Globus pallidus (tissue), 1 donor: ENCODE measurements at regions not wholly inside any gene's neighbourhood (a gene's known extent, or its start where the extent isn't known, plus 50 kb on each side); places are given as distances from the start of the nearest gene placed in this dataset.
"Not testable (repeated sequence)": the region's sequence is repeated elsewhere in the genome, so short reads cannot be mapped to it uniquely, and the experiment has no call there.

ENCODE experiments used
- DNase-seq: peaks from one replicate; pipeline ENCODE4 v3.0.0-alpha.2; 2015; ENCODE audit warnings: low spot score

GRCh38 chr2:195356920-195357440, 300.0 kb upstream of the SLC39A10 start:
- no peak for DNase-seq

DNA sequence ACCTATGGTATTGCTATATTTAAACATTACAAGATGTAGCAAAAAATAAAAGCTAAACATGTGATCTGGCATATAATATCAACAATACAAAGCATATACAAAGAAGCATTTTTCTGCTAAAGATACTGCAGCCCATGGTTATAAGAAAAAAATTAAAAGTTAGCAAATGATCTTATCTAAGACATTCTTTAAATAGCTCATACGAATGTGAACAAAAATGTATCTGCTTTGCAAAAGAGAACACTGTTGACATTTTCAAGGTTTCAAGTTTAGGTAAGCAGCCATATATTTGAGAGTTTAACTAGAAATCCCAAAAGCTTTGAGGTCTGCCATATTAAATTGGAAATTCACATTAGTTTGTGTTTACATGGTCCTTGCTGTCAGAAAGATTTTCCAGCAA, 301.0 kb upstream of the SLC39A10 start:
- no peak for DNase-seq

DNA sequence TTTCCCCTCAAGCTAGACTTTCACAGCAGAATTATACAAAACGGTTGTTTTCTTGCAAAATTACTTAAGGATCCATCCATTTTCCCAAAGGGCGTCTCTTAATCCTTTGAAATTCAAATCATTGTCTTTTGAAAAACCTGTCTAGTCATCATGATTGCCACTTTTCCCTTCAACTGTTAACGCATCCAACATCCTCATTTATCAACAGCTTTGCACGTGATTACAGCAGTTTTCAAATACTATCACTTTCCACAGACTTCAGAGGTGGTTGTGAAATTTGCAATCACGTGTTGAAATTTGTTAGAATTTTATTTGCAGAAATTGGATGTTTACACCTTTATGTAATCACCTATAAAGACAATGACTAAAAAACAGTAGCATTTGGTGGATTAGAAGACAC, 304.4 kb upstream of the SLC39A10 start:
- DNase-seq, result no peak

- no peak for DNase-seq
Observed at GRCh38 chr2:195343942-195344530, 313.0 kb upstream of the SLC39A10 start.

DNA sequence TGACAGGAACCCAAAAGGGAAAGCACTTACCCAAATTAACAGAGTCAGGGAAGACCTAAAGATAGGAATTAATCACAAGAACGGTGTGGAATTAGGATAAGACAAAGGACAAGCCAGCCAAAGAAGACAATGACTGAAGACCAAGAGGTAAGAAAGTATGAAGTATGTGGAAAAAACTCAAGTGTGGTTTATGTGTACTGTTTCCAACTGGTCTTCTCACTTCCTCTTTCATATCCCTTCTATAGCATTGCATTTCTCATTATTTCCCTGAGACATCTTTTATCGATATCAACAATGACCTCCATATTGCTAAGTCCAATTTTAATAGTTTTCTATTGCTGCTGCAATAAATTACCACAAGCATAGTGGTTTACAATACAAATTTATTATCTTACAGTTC, 313.5 kb upstream of the SLC39A10 start:
- no peak for DNase-seq

GRCh38 chr2:195342061-195342460, 315.0 kb upstream of the SLC39A10 start:
- no peak for DNase-seq

- no peak for DNase-seq
Observed at GRCh38 chr2:195338856-195339255, 318.2 kb upstream of the SLC39A10 start.

DNA sequence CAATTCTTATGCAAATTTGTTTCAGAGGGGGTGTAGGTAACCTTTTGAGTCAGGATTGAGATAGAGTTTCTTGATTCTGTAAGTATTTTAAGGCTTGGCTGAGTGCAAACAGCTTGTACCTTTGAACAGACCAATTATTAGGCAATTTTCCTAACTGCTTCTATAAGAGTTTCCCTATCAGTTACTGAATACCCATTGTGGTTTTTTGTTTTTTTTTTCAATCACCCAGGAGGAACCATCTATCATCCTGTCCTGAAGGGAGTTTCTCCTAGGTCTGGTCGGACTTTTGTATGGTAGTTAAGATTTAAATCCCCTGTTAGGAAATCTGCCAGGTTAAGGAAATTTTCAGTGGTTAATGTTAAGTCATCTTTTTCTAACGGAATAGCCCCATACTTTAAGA, 319.4 kb upstream of the SLC39A10 start:
- DNase-seq, result no peak

GRCh38 chr2:195333869-195334268, 323.2 kb upstream of the SLC39A10 start:
- DNase-seq, result no peak

GRCh38 chr2:195331966-195332365, 325.1 kb upstream of the SLC39A10 start:
- DNase-seq, result no peak

GRCh38 chr2:195331129-195331528, 325.9 kb upstream of the SLC39A10 start:
- no peak for DNase-seq

DNA sequence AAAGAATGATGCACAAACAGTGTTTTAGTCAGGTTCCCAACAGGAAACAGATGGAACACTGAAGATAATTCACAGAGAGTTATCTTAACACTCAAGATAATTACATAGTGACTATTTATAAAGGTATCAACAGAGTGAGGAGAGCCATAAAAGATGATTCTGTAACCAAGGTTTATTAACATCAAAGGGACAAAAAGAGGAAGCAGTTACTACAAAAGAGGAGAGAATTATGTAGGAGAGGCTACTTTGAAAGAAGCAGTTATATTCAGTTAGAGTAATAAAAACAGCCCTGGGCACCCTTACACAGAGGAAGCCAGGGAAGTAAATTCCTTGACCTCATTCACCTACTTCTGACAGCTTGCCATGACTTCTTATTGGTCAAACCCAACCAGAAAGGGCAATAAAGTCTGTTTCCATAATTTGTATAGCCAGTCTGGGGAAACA, 326.5 kb upstream of the SLC39A10 start:
- no peak for DNase-seq

GRCh38 chr2:195329784-195330183, 327.2 kb upstream of the SLC39A10 start:
- DNase-seq, result not testable (repeated sequence)

- no peak for DNase-seq
Observed at GRCh38 chr2:195326537-195326936, 330.5 kb upstream of the SLC39A10 start.

DNA sequence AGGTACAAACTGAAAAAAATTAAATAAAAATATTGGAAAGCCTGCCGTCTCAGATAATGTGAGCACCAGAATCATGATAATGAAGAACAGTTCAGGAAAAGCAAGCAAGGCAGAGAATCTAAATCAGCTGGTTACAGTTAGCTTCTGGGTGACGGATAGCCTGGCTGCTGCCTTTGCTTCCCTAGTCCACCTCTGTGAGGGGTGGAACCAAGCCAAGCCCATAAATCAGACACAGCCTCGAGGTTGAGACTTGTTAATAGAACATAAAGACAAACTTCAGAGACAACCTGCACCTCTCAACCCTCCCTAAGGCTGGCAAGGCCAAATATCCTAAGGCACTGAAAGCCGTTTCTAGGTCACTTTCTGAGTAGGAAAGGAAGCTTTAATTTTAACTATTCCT, 334.7 kb upstream of the SLC39A10 start:
- no peak for DNase-seq

DNA sequence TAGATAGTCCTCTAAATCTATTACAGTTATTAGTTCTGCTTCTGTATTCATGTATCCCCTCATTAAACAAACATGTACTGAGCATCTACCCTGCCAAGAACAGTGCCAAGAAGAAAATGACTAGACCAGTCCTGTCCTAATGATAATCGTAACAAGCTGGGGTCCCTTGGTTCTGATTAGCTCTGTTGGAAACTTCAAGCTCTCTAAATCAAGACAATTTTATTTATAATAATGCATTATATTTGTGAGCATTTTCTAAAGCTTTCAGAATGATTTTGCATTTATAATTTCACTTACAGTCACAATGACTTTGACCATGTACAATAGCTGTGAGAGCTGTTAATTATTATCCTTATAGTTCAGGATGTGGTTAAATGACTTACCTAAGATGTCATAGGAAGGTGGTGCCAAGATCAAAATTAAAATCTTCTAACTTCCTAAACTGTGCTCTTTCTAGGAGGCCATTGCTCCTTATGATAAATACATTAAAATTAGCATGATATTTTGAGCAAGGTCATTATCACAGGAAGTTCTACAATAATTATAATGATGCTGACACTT, 336.5 kb upstream of the SLC39A10 start:
- no peak for DNase-seq

- DNase-seq, result no peak
Observed at GRCh38 chr2:195319548-195320412, 337.2 kb upstream of the SLC39A10 start.

DNA sequence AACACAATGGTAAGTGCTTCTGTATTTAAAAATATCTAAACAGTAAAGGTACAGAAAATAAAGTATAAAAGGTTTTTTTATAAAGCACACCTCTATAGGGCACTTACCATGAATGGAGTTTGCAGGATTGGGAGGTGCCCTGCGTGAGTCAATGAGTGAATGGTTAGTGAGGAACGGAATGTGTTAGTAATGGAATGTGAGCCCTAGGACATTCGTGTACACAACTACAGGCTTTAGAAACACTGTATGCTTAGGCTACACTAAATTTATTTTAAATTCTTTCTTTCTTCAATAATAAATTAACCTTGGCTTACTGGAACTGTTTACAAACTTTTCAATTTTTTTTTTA, 337.9 kb upstream of the SLC39A10 start:
- DNase-seq, result no peak

DNA sequence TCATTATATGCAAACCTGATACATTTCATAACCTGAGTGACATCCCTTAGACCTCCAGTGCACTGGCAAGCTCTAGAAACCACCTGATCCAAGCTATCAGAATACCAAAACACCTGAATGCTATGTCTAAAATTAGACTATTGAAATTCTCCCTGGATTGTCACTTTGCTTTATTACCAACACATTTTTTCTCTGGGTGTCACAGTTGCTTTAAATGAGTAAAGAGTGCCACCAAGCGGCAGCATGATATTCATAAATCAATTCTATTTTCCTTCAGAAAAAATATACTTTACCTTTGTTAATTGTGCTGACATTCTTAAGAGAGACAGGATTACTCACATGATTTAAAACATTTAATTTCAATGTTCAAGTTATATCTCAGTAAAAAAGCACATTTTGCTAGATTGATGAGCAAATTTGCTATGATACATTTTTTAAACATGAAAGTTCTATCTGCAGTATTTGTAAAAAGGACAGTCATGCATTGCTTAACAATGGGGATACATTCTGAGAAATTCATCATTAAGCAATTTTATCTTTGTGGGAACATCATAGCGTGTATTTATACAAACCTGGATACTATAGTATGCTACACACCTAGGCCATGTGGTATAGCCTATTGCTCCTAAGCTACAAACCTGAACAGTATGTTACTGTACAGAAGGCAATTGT, 338.4 kb upstream of the SLC39A10 start:
- peak; percentile 49 for DNase-seq

DNA sequence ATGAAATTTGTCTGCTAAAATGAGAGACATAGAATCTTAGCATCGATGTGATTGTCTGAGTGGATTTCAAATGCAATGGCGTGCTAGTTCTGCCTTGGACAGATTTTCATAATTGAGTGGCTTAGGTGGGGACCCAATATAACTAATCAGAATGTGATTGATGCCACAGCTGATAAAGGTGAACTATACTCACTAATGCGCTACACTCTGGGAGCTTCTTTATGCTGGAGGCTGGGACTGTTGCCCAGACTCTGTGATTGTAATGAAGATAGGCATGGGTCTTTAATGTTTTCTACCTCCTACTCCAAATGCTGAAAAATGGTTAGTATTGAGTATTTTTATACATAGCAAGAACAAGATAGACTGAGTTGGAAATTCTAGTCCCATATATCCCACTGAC, 339.5 kb upstream of the SLC39A10 start:
- DNase-seq, result no peak

- DNase-seq, result no peak
Observed at GRCh38 chr2:195316486-195316885, 340.5 kb upstream of the SLC39A10 start.

- DNase-seq, result no peak
Observed at GRCh38 chr2:195313962-195314361, 343.1 kb upstream of the SLC39A10 start.

- DNase-seq, result no peak
Observed at GRCh38 chr2:195312662-195313061, 344.4 kb upstream of the SLC39A10 start.
